Neuronal stem cell (in vitro differentiated cells): ENCODE measurements at regions not wholly inside any gene's neighbourhood (a gene's known extent, or its start where the extent isn't known, plus 50 kb on each side); places are given as distances from the start of the nearest gene placed in this dataset.

ENCODE experiments used
- DNase-seq: peaks from one replicate; pipeline ENCODE4 v3.0.0-alpha.2; 2013; ENCODE audit warnings: low spot score
- H2AFZ ChIP-seq: one replicate; pipeline ENCODE4 v1.6.1; 2013; ENCODE audit warnings: mild to moderate bottlenecking, low read length, inconsistent platforms
- H2AK5ac ChIP-seq: 2 replicates; pipeline ENCODE4 v1.6.1; 2013; ENCODE audit warnings: low read depth, mild to moderate bottlenecking, inconsistent platforms, low read length, moderate library complexity, mixed read lengths
- H2BK120ac ChIP-seq: 2 replicates; pipeline ENCODE4 v1.6.1; 2013; ENCODE audit warnings: low read depth, mild to moderate bottlenecking, inconsistent platforms, low read length, moderate library complexity, mixed read lengths
- H2BK12ac ChIP-seq: one replicate; pipeline ENCODE4 v1.6.1; 2013; ENCODE audit warnings: low read length, inconsistent platforms
- H2BK15ac ChIP-seq: 2 replicates; pipeline ENCODE4 v1.6.1; 2013; ENCODE audit warnings: mild to moderate bottlenecking, low read length, inconsistent platforms, mixed read lengths
- H2BK5ac ChIP-seq: one replicate; pipeline ENCODE4 v1.6.1; 2013; ENCODE audit warnings: inconsistent platforms, mild to moderate bottlenecking, low read length, moderate library complexity
- H3K14ac ChIP-seq: one replicate; pipeline ENCODE4 v1.6.1; 2013; ENCODE audit warnings: low read length, inconsistent platforms
- H3K18ac ChIP-seq: 2 replicates; pipeline ENCODE4 v1.6.1; 2013; ENCODE audit warnings: low read length, inconsistent platforms
- H3K23ac ChIP-seq: 2 replicates; pipeline ENCODE4 v1.6.1; 2013; ENCODE audit warnings: low read depth, mild to moderate bottlenecking, mixed read lengths, low read length, inconsistent platforms; ENCODE audit not compliant: poor library complexity
- H3K27ac ChIP-seq: replicated peaks from 3 replicates; pipeline ENCODE4 v1.5.1; 2013; ENCODE audit warnings: low read length, inconsistent platforms
- H3K27me3 ChIP-seq, 3 experiments: 2 replicates each; pipeline ENCODE4 v1.6.1; 2013; ENCODE audit warnings: low read length in 3 of 3, mild to moderate bottlenecking in 2 of 3, inconsistent platforms in 1 of 3, low read depth in 1 of 3, mixed read lengths in 1 of 3, moderate library complexity in 1 of 3; ENCODE audit not compliant: control insufficient read depth in 3 of 3, insufficient read depth in 3 of 3
- H3K36me3 ChIP-seq, 2 donors: replicated peaks in 1 of 2; 2 replicates each; pipeline ENCODE4 v1.6.1; 2013; ENCODE audit warnings: low read length in 2 of 2; ENCODE audit not compliant: control insufficient read depth in 2 of 2, insufficient read depth in 2 of 2
- H3K4ac ChIP-seq: 2 replicates; pipeline ENCODE4 v1.6.1; 2013; ENCODE audit warnings: inconsistent platforms, mild to moderate bottlenecking, low read length, moderate library complexity
- H3K4me1 ChIP-seq, 2 donors: 1 replicate in 1 of 2; 2 replicates in 1 of 2; pipeline ENCODE4 v1.6.1; 2013; ENCODE audit warnings: low read length in 2 of 2, low read depth in 1 of 2; ENCODE audit not compliant: control insufficient read depth in 2 of 2, insufficient read depth in 1 of 2
- H3K4me2 ChIP-seq: one replicate; pipeline ENCODE4 v1.6.1; 2013; ENCODE audit warnings: mild to moderate bottlenecking, low read length, inconsistent platforms; ENCODE audit not compliant: insufficient read depth, poor library complexity, severe bottlenecking
- H3K4me3 ChIP-seq, 2 donors: 2 replicates each; pipeline ENCODE4 v1.5.1; 2013; ENCODE audit warnings: low read length in 2 of 2, mild to moderate bottlenecking in 2 of 2, inconsistent platforms in 1 of 2, moderate library complexity in 1 of 2
- H3K79me1 ChIP-seq: one replicate; pipeline ENCODE4 v1.6.1; 2013; ENCODE audit warnings: low read depth, mild to moderate bottlenecking, inconsistent platforms, low read length, moderate library complexity
- H3K9ac ChIP-seq: one replicate; pipeline ENCODE4 v1.6.1; 2013; ENCODE audit warnings: mild to moderate bottlenecking, low read depth, low read length, inconsistent platforms; ENCODE audit not compliant: poor library complexity
- H3K9me3 ChIP-seq, 2 donors: replicated peaks in 1 of 2; 2 replicates each; pipeline versions ENCODE3 to v1.6.1; 2013; ENCODE audit warnings: low read length in 2 of 2, mild to moderate bottlenecking in 2 of 2, inconsistent platforms in 1 of 2, low read depth in 1 of 2, mixed read lengths in 1 of 2, moderate library complexity in 1 of 2; ENCODE audit not compliant: control insufficient read depth in 2 of 2, insufficient read depth in 1 of 2
- H4K8ac ChIP-seq: one replicate; pipeline ENCODE4 v1.6.1; 2013; ENCODE audit warnings: low read depth, mild to moderate bottlenecking, inconsistent platforms, low read length, moderate library complexity
- H4K91ac ChIP-seq: one replicate; pipeline ENCODE4 v1.6.1; 2013; ENCODE audit warnings: low read length, low read depth, mild to moderate bottlenecking, inconsistent platforms; ENCODE audit not compliant: poor library complexity
- WGBS, 2 donors: extraction: QIAGEN DNeasy Blood & Tissue Kit; methylation state at CpG; one replicate each; pipeline ENCODE4 v1.1.7; 2013; ENCODE audit warnings: missing lambda C conversion rate in 2 of 2, mixed read lengths in 1 of 2; ENCODE audit not compliant: insufficient read length in 2 of 2, insufficient replicate concordance in 1 of 2; ENCODE audit errors: extremely low coverage in 2 of 2; 5-methylcytosine and 5-hydroxymethylcytosine counted together

GRCh38 chr21:26635681-26636080, 62.6 kb upstream of the CYYR1 start:
- no peak overlapping the region for H2AFZ ChIP-seq
- no peak overlapping the region for H3K27ac ChIP-seq
- no peak overlapping the region for H3K14ac ChIP-seq
- no peak overlapping the region for H2BK15ac ChIP-seq
- peak overlapping the region; percentile 22 for H4K91ac ChIP-seq
- H3K4ac ChIP-seq, result no peak overlapping the region
- H3K9me3 ChIP-seq, result peaks cover 0 to 5% of the 10 kb centered on the region in 2 donors
- H3K79me1 ChIP-seq, result no peaks in the 10 kb centered on the region
- no peaks in the 10 kb centered on the region for H3K27me3 ChIP-seq
- H2BK120ac ChIP-seq, result no peak overlapping the region
- WGBS, 2 donors, result no CpG with 5 or more reads among the region's 3 CpGs
- H3K4me1 ChIP-seq, result no peaks in the 10 kb centered on the region
- no peak overlapping the region for H2BK12ac ChIP-seq
- no peak overlapping the region for H3K4me2 ChIP-seq
- no peak overlapping the region for H3K18ac ChIP-seq
- DNase-seq, result no peak
- H2BK5ac ChIP-seq, result no peak overlapping the region
- H4K8ac ChIP-seq, result no peak overlapping the region
- H3K4me3 ChIP-seq, result no peak overlapping the region
- no peaks in the 10 kb centered on the region for H3K36me3 ChIP-seq
- H3K23ac ChIP-seq, result no peak overlapping the region
- H3K9ac ChIP-seq, result no peak overlapping the region
- H2AK5ac ChIP-seq, result no peak overlapping the region

- Histone ChIP-seq H3K27me3 (no peaks in the 10 kb centered on the region), H2AK5ac (no peak overlapping the region), H2BK15ac (no peak overlapping the region), H3K4me3 (no peak overlapping the region), H3K4me2 (no peak overlapping the region), H4K8ac (no peak overlapping the region), H3K23ac (no peak overlapping the region), H2BK12ac (no peak overlapping the region), H3K27ac (no peak overlapping the region), H2AFZ (no peak overlapping the region), H3K9ac (no peak overlapping the region), H3K79me1 (no peaks in the 10 kb centered on the region), H3K4ac (no peak overlapping the region), H2BK5ac (no peak overlapping the region), H3K18ac (peak overlapping the region; percentile 41), H3K14ac (no peak overlapping the region), H4K91ac (no peak overlapping the region), H3K4me1 (no peaks in the 10 kb centered on the region), H2BK120ac (no peak overlapping the region), H3K36me3 (no peaks in the 10 kb centered on the region), H3K9me3 (peaks cover 0 to 5% of the 10 kb centered on the region in 2 donors)
- WGBS, 2 donors, result no CpG with 5 or more reads among the region's 2 CpGs
- DNase-seq, result no peak
Observed at GRCh38 chr21:26632691-26633090, 59.6 kb upstream of the CYYR1 start.

GRCh38 chr21:26626187-26626586, 53.1 kb upstream of the CYYR1 start:
- H3K4me1 ChIP-seq, result no peaks in the 10 kb centered on the region
- H3K23ac ChIP-seq, result peak overlapping the region; percentile 57
- no peak overlapping the region for H3K27ac ChIP-seq
- no peak overlapping the region for H4K91ac ChIP-seq
- H2AK5ac ChIP-seq, result no peak overlapping the region
- no peak overlapping the region for H3K18ac ChIP-seq
- no peaks in the 10 kb centered on the region for H3K36me3 ChIP-seq
- H2AFZ ChIP-seq, result no peak overlapping the region
- no peak overlapping the region for H3K9ac ChIP-seq
- no peak overlapping the region for H3K4me2 ChIP-seq
- no peak overlapping the region for H3K4me3 ChIP-seq
- no peaks in the 10 kb centered on the region for H3K27me3 ChIP-seq
- H4K8ac ChIP-seq, result no peak overlapping the region
- H3K4ac ChIP-seq, result no peak overlapping the region
- H3K79me1 ChIP-seq, result no peaks in the 10 kb centered on the region
- no peak overlapping the region for H2BK15ac ChIP-seq
- H2BK5ac ChIP-seq, result no peak overlapping the region
- no CpG with 5 or more reads among the region's 14 CpGs for WGBS, 2 donors
- no peak for DNase-seq
- H3K14ac ChIP-seq, result no peak overlapping the region
- H2BK120ac ChIP-seq, result no peak overlapping the region
- peaks cover 0 to 2% of the 10 kb centered on the region in 2 donors for H3K9me3 ChIP-seq
- peak overlapping the region; percentile 58 for H2BK12ac ChIP-seq

DNA sequence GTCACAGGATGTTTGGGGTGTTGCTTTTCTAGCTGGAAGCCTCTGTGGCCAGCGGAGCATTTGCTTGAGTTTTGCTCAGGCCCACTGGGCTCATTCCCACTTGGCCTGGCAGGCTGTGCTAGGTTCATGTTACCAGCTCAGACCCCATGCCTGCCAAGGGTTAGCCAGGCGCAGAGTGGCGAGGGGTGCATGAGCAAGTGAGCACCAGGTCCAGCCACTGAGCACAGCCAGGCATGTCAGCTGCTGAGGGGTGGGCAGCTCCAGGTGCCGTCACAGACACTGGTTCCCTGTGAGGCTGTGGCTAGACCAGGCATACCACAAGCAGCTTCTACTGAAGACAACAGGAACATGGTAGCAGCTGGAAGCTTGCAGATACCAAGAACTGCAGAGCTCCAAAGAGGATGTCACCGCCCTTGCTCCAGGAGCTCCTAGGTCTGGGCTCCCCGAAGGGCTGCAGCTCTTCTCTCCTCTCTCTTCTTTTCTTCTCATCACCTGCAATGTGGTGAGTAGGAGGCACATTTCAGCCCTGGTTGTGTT, 52.0 kb upstream of the CYYR1 start:
- no peak for DNase-seq
- H3K18ac ChIP-seq, result no peak overlapping the region
- H2BK5ac ChIP-seq, result no peak overlapping the region
- H3K4me3 ChIP-seq, result no peak overlapping the region
- no peak overlapping the region for H2BK12ac ChIP-seq
- H2AK5ac ChIP-seq, result no peak overlapping the region
- no peaks in the 10 kb centered on the region for H3K79me1 ChIP-seq
- H3K4ac ChIP-seq, result no peak overlapping the region
- H2BK120ac ChIP-seq, result peak overlapping the region; percentile 14
- no peak overlapping the region for H3K27ac ChIP-seq
- no peak overlapping the region for H3K23ac ChIP-seq
- H3K14ac ChIP-seq, result peak overlapping the region; percentile 49
- H3K36me3 ChIP-seq, result no peaks in the 10 kb centered on the region
- H4K8ac ChIP-seq, result no peak overlapping the region
- H3K9ac ChIP-seq, result no peak overlapping the region
- no peaks in the 10 kb centered on the region for H3K27me3 ChIP-seq
- no peaks in the 10 kb centered on the region for H3K4me1 ChIP-seq
- no peak overlapping the region for H3K4me2 ChIP-seq
- WGBS, 2 donors, result no CpG with 5 or more reads among the region's 6 CpGs
- no peak overlapping the region for H2BK15ac ChIP-seq
- peaks cover 0 to 2% of the 10 kb centered on the region in 2 donors for H3K9me3 ChIP-seq
- H4K91ac ChIP-seq, result no peak overlapping the region
- no peak overlapping the region for H2AFZ ChIP-seq
